ENCODE measurements at regions not wholly inside any gene's neighbourhood (a gene's known extent, or its start where the extent isn't known, plus 50 kb on each side); places are given as distances from the start of the nearest gene placed in this dataset.

DNA sequence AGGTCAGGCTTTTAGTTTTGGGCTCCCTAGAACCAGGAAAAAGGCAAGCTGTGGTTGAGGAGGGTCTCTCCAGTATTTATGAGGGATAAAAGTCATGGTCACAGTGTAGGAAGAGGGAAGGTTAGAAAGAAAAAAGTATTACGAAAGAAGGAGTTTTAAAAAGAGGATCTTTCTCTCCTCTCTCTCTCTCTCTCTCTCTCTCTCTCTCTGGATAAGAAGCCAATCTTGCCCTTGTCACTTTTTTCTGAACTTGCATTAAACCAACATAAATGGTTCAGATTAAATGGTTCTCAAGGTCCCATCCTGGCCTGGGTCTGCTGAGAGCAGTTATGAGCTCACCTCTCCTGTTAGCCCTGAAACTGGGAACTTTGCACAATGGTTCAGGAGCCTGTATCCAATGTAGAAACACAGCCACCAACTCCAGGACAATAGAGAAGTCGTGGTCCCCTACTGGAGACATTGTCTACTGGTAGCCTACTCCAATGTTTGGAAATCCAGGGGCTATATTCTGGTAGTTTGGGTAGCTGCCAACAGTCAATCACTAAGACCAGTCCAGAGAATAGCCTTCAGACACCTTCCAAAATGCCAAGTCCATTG is 131.9 kb downstream of the DAD1 start:
- FAIRE-seq: no peak
- TF ChIP-seq, protein P1, sequence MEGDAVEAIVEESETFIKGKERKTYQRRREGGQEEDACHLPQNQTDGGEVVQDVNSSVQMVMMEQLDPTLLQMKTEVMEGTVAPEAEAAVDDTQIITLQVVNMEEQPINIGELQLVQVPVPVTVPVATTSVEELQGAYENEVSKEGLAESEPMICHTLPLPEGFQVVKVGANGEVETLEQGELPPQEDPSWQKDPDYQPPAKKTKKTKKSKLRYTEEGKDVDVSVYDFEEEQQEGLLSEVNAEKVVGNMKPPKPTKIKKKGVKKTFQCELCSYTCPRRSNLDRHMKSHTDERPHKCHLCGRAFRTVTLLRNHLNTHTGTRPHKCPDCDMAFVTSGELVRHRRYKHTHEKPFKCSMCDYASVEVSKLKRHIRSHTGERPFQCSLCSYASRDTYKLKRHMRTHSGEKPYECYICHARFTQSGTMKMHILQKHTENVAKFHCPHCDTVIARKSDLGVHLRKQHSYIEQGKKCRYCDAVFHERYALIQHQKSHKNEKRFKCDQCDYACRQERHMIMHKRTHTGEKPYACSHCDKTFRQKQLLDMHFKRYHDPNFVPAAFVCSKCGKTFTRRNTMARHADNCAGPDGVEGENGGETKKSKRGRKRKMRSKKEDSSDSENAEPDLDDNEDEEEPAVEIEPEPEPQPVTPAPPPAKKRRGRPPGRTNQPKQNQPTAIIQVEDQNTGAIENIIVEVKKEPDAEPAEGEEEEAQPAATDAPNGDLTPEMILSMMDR (IDR thresholded peaks at IDR 0.05; ENCODE audit: insufficient read depth, missing control alignments): no peak
- no peak for DNase-seq (ENCODE audit: insufficient read length, low spot score)

DNA sequence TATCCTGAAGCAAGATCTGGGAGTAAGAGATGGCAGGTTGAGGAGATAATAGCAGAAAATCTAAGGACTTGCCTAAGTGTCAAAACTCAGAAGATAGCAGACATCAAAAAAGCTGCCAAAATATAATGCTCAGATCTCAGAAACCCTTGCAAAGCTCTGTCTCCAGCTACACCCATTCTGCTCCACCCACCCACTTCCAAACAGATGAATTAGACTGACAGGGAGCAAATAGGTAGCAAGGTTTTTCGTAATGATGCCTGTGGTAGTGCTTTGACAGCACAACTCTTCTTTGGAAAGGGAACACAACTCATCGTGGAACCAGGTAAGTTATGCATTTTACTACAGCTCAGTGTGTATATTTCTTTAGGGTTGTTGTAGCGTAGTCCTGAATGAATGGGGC is 132.6 kb downstream of the DAD1 start:
- no peak for FAIRE-seq

DNA sequence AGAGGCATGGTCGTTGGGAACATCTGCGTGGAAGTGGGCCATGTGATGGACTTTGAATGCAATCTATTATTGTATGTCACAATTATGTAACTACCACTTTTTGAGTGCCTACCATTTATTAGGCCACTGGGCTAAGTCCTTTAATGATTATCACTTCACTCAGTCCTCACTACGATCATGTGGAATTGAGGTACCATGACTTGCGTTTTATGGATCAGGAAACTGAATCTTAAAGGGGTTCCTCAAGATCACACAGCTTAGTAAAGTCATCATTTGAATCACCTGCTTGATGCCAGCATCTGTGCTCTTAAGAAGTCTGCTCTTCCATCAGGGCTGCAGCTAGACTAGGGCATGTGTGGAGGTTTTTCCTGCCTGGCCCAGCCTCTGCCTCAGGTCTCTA is 136.7 kb downstream of the DAD1 start:
- FAIRE-seq (no peak), DNase-seq (ENCODE audit: insufficient read length, low spot score) (no peak)
- TF ChIP-seq, protein P1 (IDR thresholded peaks at IDR 0.05; ENCODE audit: insufficient read depth, missing control alignments): no peak

More for the DNA sequence above, 132.6 kb downstream of the DAD1 start:
- TF ChIP-seq, protein P1 (IDR thresholded peaks at IDR 0.05; ENCODE audit: insufficient read depth, missing control alignments): no peak
- no peak for DNase-seq (ENCODE audit: insufficient read length, low spot score)

DNA sequence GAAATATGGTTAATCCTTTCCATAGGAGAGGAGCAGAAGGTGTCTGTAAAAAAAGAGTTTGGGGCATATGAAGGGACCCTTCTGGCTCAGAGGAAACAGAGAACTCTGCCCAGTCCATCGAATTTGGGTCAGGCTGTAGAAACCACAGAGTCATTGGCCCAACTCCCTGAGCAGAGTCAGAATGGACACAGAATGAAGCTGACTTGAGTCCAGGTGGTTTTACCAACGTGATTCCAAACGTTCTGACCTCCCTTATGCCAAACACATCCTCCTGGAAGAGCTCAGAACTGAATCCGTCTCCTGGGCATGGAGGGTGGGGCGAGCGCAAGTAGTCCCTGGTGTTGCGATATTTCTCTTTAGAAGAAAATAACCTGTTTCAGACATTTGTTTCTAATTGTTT is 138.8 kb downstream of the DAD1 start:
- TF ChIP-seq, protein P1 (IDR thresholded peaks at IDR 0.05; ENCODE audit: insufficient read depth, missing control alignments): no peak
- no peak for DNase-seq (ENCODE audit: insufficient read length, low spot score)
- FAIRE-seq: no peak

DNA sequence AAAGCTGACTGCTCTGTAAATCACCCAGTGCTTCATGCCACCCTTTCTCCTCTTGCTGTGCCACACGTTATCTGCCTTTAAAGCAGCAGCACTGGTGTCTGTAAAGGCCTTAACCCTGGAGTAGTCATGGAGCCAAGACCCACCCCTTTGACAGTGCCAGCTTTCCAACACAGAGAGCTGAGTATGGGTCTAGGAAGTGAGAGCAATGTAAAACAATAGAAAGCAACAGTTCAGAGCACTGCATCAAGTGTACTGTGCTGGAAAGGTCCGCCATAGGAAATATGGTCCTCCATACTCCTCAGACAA is 139.5 kb downstream of the DAD1 start:
- DNase-seq (ENCODE audit: insufficient read length, low spot score): no peak
- no peak for FAIRE-seq
- TF ChIP-seq, protein P1 (IDR thresholded peaks at IDR 0.05; ENCODE audit: insufficient read depth, missing control alignments): no peak

DNA sequence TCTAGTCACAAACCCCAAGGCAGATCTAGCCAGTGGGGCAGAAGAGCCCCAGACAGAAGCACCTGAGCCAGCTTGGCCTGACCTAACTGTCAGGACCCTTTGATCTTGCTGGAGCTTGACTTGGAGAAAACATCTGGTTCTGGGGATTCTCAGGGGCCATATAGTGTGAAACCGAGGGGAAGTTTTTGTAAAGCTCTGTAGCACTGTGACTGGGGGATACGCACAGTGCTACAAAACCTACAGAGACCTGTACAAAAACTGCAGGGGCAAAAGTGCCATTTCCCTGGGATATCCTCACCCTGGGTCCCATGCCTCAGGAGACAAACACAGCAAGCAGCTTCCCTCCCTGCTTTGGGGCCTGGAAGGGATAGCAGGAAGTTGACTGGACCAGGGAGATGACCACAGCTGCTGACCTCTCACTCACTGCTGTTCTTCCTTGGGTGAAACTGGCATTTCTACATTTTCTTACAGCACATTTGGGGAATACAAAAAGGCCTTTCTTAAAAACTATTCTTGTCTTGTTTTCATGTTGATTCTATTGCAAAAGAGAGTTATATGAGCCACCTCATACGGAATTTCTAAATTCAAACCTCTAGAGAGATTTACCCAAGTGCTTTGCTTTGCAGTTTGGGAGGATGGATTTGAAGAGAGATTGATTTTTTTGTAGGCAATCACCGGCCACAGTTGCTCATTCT is 140.0 kb downstream of the DAD1 start:
- no peak for FAIRE-seq
- TF ChIP-seq, protein P1 (IDR thresholded peaks at IDR 0.05; ENCODE audit: insufficient read depth, missing control alignments): no peak
- no peak for DNase-seq (ENCODE audit: insufficient read length, low spot score)

All from D721Med (cell line).